ENCODE measurements at regions not wholly inside any gene's neighbourhood (a gene's known extent, or its start where the extent isn't known, plus 50 kb on each side); places are given as distances from the start of the nearest gene placed in this dataset.
"Not testable (repeated sequence)": the region's sequence is repeated elsewhere in the genome, so short reads cannot be mapped to it uniquely, and the experiment has no call there.

GRCh38 chr12:40444174-40444573, 219.4 kb downstream of the LRRK2 start:
- Histone ChIP-seq H3K4me1 (ENCODE audit: control insufficient read depth in 1 of 2, insufficient read depth in 1 of 2, low read depth in 1 of 2, low read length in 1 of 2) (no peaks in the 10 kb centered on the region), H3K9me3 (no peaks in the 10 kb centered on the region), H3K27me3 (peaks cover 13% of the 10 kb centered on the region), H3K36me3 (no peaks in the 10 kb centered on the region), H3K4me3 (ENCODE audit: low read depth in 1 of 2, low read length in 1 of 2) (no peak overlapping the region), H3K27ac (no peak overlapping the region)
- TF ChIP-seq CTCF (IDR thresholded peaks at IDR 0.05) = no peak

GRCh38 chr12:40446385-40446784, 221.6 kb downstream of the LRRK2 start:
- Histone ChIP-seq H3K36me3 (no peaks in the 10 kb centered on the region), H3K4me3 (ENCODE audit: low read depth in 1 of 2, low read length in 1 of 2) (no peak overlapping the region), H3K27ac (no peak overlapping the region), H3K27me3 (no peaks in the 10 kb centered on the region), H3K4me1 (ENCODE audit: control insufficient read depth in 1 of 2, insufficient read depth in 1 of 2, low read depth in 1 of 2, low read length in 1 of 2) (no peaks in the 10 kb centered on the region), H3K9me3 (no peaks in the 10 kb centered on the region)
- TF ChIP-seq CTCF (IDR thresholded peaks at IDR 0.05) = no peak

- not testable (repeated sequence) for H3K36me3 ChIP-seq; H3K4me1 ChIP-seq (ENCODE audit: control insufficient read depth in 1 of 2, insufficient read depth in 1 of 2, low read depth in 1 of 2, low read length in 1 of 2); H3K9me3 ChIP-seq; H3K27ac ChIP-seq; H3K4me3 ChIP-seq (ENCODE audit: low read depth in 1 of 2, low read length in 1 of 2)
- H3K27me3 ChIP-seq = peaks cover 13% of the 10 kb centered on the region
Observed at GRCh38 chr12:40448523-40448922, 223.7 kb downstream of the LRRK2 start.

GRCh38 chr12:40451661-40452060, 226.9 kb downstream of the LRRK2 start:
- H3K4me3 ChIP-seq (ENCODE audit: low read depth in 1 of 2, low read length in 1 of 2) = no peak overlapping the region
- H3K27ac ChIP-seq = no peak overlapping the region
- H3K27me3 ChIP-seq = peaks cover 33% of the 10 kb centered on the region
- no peak for TF ChIP-seq CTCF (IDR thresholded peaks at IDR 0.05)
- no peaks in the 10 kb centered on the region for H3K36me3 ChIP-seq
- no peaks in the 10 kb centered on the region for H3K4me1 ChIP-seq (ENCODE audit: control insufficient read depth in 1 of 2, insufficient read depth in 1 of 2, low read depth in 1 of 2, low read length in 1 of 2)
- no peaks in the 10 kb centered on the region for H3K9me3 ChIP-seq

GRCh38 chr12:40464121-40464520, 228.1 kb upstream of the CNTN1 start:
- no peak for TF ChIP-seq CTCF (IDR thresholded peaks at IDR 0.05)
- H3K36me3 ChIP-seq = no peaks in the 10 kb centered on the region

GRCh38 chr12:40469736-40470135, 222.5 kb upstream of the CNTN1 start:
- no peaks in the 10 kb centered on the region for H3K4me1 ChIP-seq (ENCODE audit: control insufficient read depth in 1 of 2, insufficient read depth in 1 of 2, low read depth in 1 of 2, low read length in 1 of 2)
- no peaks in the 10 kb centered on the region for H3K27me3 ChIP-seq
- no peaks in the 10 kb centered on the region for H3K36me3 ChIP-seq
- H3K4me3 ChIP-seq (ENCODE audit: low read depth in 1 of 2, low read length in 1 of 2) = no peak overlapping the region
- no peak overlapping the region for H3K27ac ChIP-seq
- H3K9me3 ChIP-seq = no peaks in the 10 kb centered on the region
- TF ChIP-seq CTCF (IDR thresholded peaks at IDR 0.05) = no peak

More at GRCh38 chr12:40464121-40464520, 228.1 kb upstream of the CNTN1 start:
- no peak overlapping the region for H3K4me3 ChIP-seq (ENCODE audit: low read depth in 1 of 2, low read length in 1 of 2)
- no peaks in the 10 kb centered on the region for H3K4me1 ChIP-seq (ENCODE audit: control insufficient read depth in 1 of 2, insufficient read depth in 1 of 2, low read depth in 1 of 2, low read length in 1 of 2)
- H3K9me3 ChIP-seq = no peaks in the 10 kb centered on the region
- no peak overlapping the region for H3K27ac ChIP-seq
- H3K27me3 ChIP-seq = no peaks in the 10 kb centered on the region
